ENCODE measurements at regions not wholly inside any gene's neighbourhood (a gene's known extent, or its start where the extent isn't known, plus 50 kb on each side); places are given as distances from the start of the nearest gene placed in this dataset.

GRCh38 chr2:240349133-240350005, 86.1 kb upstream of the GPC1 start:
- Histone ChIP-seq H3K4me3 (no peak overlapping the region), H4K20me1 (ENCODE audit: control insufficient read depth, insufficient read depth) (no peaks in the 10 kb centered on the region), H3K4me1 (ENCODE audit: control insufficient read depth, insufficient read depth, low read length) (no peaks in the 10 kb centered on the region), H3K9me3 (replicated peaks; ENCODE audit: control insufficient read depth, insufficient read depth, low read length) (no peaks in the 10 kb centered on the region; the same call in 2 of the 3 replicates), H3K27me3 (replicated peaks in 1 of 2; ENCODE audit: control insufficient read depth in 2 of 2, insufficient read depth in 2 of 2, low read length in 1 of 2) (no peaks in the 10 kb centered on the region), H3K79me2 (ENCODE audit: control insufficient read depth, insufficient read depth, low read length) (no peaks in the 10 kb centered on the region), H3K4me2 (ENCODE audit: control insufficient read depth, insufficient read depth) (no peak overlapping the region), H3K36me3 (ENCODE audit: control insufficient read depth in 2 of 2, insufficient read depth in 2 of 2, low read length in 1 of 2) (no peaks in the 10 kb centered on the region), H3K9ac (ENCODE audit: control insufficient read depth, insufficient read depth, low read length) (no peak overlapping the region), H3K27ac (ENCODE audit: control insufficient read depth, insufficient read depth) (no peak overlapping the region), H2AFZ (ENCODE audit: control insufficient read depth, low read depth, low read length) (no peak overlapping the region)
- CTCF ChIA-PET = no interaction called here
- FAIRE-seq (no peak), DNase-seq (ENCODE audit: low read depth, low spot score) (no peak), ATAC-seq (no peak)
- RAD21 ChIA-PET (ENCODE audit: unreplicated experiment) = no interaction called here
- TF ChIP-seq TCF3 (IDR thresholded peaks at IDR 0.05; ENCODE audit: borderline replicate concordance, insufficient read depth, low read depth, low read length) (peak; percentile 87), PBX3 (IDR thresholded peaks at IDR 0.05; ENCODE audit: insufficient replicate concordance, low read depth, low read length) (peak; percentile 77), POLR2AphosphoS2 (IDR thresholded peaks at IDR 0.05; ENCODE audit: low read depth, low read length) (no peak), BRCA1 (IDR thresholded peaks at IDR 0.05; ENCODE audit: low read depth, low read length) (no peak)
- TF ChIP-seq, protein P1, sequence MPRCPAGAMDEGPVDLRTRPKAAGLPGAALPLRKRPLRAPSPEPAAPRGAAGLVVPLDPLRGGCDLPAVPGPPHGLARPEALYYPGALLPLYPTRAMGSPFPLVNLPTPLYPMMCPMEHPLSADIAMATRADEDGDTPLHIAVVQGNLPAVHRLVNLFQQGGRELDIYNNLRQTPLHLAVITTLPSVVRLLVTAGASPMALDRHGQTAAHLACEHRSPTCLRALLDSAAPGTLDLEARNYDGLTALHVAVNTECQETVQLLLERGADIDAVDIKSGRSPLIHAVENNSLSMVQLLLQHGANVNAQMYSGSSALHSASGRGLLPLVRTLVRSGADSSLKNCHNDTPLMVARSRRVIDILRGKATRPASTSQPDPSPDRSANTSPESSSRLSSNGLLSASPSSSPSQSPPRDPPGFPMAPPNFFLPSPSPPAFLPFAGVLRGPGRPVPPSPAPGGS (IDR thresholded peaks at IDR 0.05; ENCODE audit: borderline replicate concordance, insufficient read depth, low read depth, low read length, poor library complexity, severe bottlenecking) = peak; percentile 99
- BruUV-seq (replicated peaks) = no TSS peak
- intact Hi-C loops (cut with micrococcal nuclease; ENCODE audit: unreplicated experiment) (no loop called here), in situ Hi-C loops (cut with MboI) (no loop called here)
- POLR2A ChIA-PET = no interaction called here
- WGBS (ENCODE audit: insufficient coverage, insufficient replicate concordance, low lambda C conversion rate, missing lambda C conversion rate) = 49% methylated on average over 29 of the region's 29 CpGs
- SMC1A ChIA-PET (ENCODE audit: uncharacterized antibody, unreplicated experiment) = no interaction called here

Data from GM12878 (cell line).